Progenitor cell of endocrine pancreas (in vitro differentiated cells): ENCODE measurements at regions not wholly inside any gene's neighbourhood (a gene's known extent, or its start where the extent isn't known, plus 50 kb on each side); places are given as distances from the start of the nearest gene placed in this dataset.

ENCODE experiments used
- DNase-seq: peaks from one replicate; pipeline ENCODE4 v3.0.0; 2021; ENCODE audit warnings: low spot score; ENCODE audit not compliant: unreplicated experiment
- H3K27ac Mint-ChIP-seq: 2 replicates; pipeline ENCODE4 v1.8.0; 2021; ENCODE audit warnings: mild to moderate bottlenecking, moderate library complexity, mixed read lengths
- H3K27me3 Mint-ChIP-seq: 2 replicates; pipeline ENCODE4 v1.8.0; 2021; ENCODE audit warnings: mixed read lengths
- H3K36me3 Mint-ChIP-seq: 2 replicates; pipeline ENCODE4 v1.8.0; 2022; ENCODE audit warnings: mixed read lengths; ENCODE audit not compliant: insufficient read depth
- H3K4me1 Mint-ChIP-seq: 2 replicates; pipeline ENCODE4 v1.8.0; 2021; ENCODE audit warnings: low read depth, mixed read lengths
- H3K4me3 Mint-ChIP-seq: 2 replicates; pipeline ENCODE4 v1.8.0; 2021; ENCODE audit warnings: low read depth, mild to moderate bottlenecking, moderate library complexity, mixed read lengths
- H3K9me3 Mint-ChIP-seq: 2 replicates; pipeline ENCODE4 v1.8.0; 2021; ENCODE audit warnings: low read depth, mixed read lengths
- CTCF ChIP-seq: fragments of 200-600 bp; sonication (generic); IDR thresholded peaks from one replicate; pipeline ENCODE4 v1.5.0; 2021; ENCODE audit warnings: antibody characterized with exemption, mild to moderate bottlenecking; ENCODE audit not compliant: unreplicated experiment

DNA sequence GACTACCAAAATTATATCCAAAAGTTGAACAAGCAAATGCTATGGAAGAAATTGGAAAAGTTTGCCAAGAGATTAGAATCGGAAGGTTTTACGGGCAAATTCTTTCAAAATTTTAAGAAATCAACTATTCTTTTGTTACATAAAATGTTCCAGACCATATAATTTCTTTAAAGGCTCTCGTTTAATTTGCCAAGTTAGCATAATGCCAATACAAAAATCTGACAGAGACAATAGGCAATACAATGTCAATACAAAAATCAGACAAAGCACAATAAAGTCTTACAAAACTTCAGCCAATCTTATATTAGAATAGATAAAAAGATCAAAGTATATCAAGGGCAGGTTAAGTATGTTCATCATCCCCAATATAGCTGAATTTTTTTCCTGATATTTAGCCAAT lies 224.2 kb downstream of the BCL11A start:
- H3K4me3 Mint-ChIP-seq: no peak overlapping the region
- H3K9me3 Mint-ChIP-seq: peaks cover 4% of the 10 kb centered on the region
- no peaks in the 10 kb centered on the region for H3K27me3 Mint-ChIP-seq
- H3K36me3 Mint-ChIP-seq: peaks cover 2% of the 10 kb centered on the region
- peaks cover 13% of the 10 kb centered on the region for H3K4me1 Mint-ChIP-seq
- TF ChIP-seq CTCF: no peak
- no peak overlapping the region for H3K27ac Mint-ChIP-seq
- no peak for DNase-seq

DNA sequence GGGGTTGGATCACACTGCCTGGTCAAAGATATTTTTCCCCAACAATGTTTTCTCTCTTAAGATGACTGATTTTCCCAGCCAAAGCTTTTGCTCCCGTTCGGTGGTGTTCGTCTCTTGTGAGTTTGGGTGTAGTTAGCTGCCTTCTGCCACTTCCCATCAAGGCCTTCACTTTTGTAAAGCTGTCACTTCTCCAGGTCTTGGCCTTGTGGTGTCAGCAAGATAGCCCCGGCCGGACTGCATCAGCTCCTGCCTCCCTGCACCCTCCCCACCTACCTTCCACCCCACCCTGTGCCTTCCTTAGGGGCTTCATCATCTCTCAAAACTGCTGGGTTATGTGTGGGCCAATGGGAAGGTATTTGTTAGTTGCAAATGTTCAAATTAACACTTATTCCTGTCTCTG lies 228.9 kb downstream of the BCL11A start:
- peaks cover 30% of the 10 kb centered on the region for H3K4me1 Mint-ChIP-seq
- H3K27ac Mint-ChIP-seq: no peak overlapping the region
- H3K9me3 Mint-ChIP-seq: peaks cover 4% of the 10 kb centered on the region
- no peak for TF ChIP-seq CTCF
- H3K27me3 Mint-ChIP-seq: no peaks in the 10 kb centered on the region
- H3K4me3 Mint-ChIP-seq: no peak overlapping the region
- peaks cover 2% of the 10 kb centered on the region for H3K36me3 Mint-ChIP-seq
- no peak for DNase-seq

GRCh38 chr2:60321816-60322215 lies 231.6 kb downstream of the BCL11A start:
- peak overlapping the region; percentile 46 for H3K27ac Mint-ChIP-seq
- H3K4me3 Mint-ChIP-seq: no peak overlapping the region
- peaks cover 2% of the 10 kb centered on the region for H3K36me3 Mint-ChIP-seq
- TF ChIP-seq CTCF: no peak
- peaks cover 2% of the 10 kb centered on the region for H3K27me3 Mint-ChIP-seq
- H3K9me3 Mint-ChIP-seq: peaks cover 4% of the 10 kb centered on the region
- H3K4me1 Mint-ChIP-seq: peaks cover 38% of the 10 kb centered on the region
- no peak for DNase-seq

DNA sequence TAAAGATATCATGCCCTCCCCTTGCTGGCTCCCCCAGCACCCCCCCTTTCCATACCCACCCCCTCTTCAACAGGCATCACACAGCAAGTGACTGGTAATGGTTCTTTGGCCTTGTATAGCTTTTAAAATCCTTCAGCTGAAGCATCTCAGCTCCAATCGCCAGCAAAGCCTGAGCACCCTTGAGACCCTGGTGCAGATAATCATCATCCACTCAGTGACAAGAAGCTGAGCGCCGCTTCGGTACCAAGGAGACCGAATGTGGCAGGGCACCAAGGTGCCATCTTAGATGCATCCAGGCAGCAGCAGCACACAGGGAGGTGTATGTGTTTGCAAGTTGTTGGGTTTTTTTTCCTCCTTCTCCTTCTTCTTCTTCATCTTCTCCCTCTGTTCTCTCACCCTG lies 232.7 kb downstream of the BCL11A start:
- Mint-ChIP-seq H3K4me3 (no peak overlapping the region), H3K9me3 (no peaks in the 10 kb centered on the region), H3K4me1 (peaks cover 48% of the 10 kb centered on the region), H3K27ac (no peak overlapping the region), H3K27me3 (peaks cover 2% of the 10 kb centered on the region), H3K36me3 (no peaks in the 10 kb centered on the region)
- TF ChIP-seq CTCF: no peak
- no peak for DNase-seq

DNA sequence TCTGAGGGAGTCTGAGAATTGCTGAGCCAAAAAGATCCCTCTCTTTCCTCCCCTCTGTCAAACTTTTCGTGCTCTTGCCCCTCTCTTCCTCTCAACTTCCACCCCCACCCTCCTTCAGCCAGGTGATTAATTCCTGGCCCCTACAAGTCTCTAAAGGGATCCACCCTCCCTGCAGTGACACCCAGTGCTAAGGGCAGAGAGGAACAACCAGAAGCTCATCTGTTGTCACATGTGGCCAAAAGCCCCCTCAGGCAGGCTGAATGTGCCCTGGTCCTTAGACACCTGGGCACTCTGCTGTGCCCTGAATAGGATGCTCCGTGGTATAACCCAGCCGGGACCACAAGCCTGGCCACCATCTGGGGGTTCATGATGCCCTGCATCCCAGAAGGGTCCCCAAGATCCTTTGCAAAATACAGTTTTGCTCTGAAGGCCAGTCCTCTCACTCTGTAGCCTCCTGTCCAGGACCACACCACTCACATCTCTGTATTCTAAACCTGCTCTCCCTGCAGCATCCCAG lies 234.4 kb downstream of the BCL11A start:
- DNase-seq: no peak
- no peaks in the 10 kb centered on the region for H3K36me3 Mint-ChIP-seq
- no peak overlapping the region for H3K4me3 Mint-ChIP-seq
- H3K27me3 Mint-ChIP-seq: peaks cover 2% of the 10 kb centered on the region
- H3K9me3 Mint-ChIP-seq: no peaks in the 10 kb centered on the region
- TF ChIP-seq CTCF: no peak
- H3K4me1 Mint-ChIP-seq: peaks cover 49% of the 10 kb centered on the region
- H3K27ac Mint-ChIP-seq: no peak overlapping the region
